ENCODE measurements at regions not wholly inside any gene's neighbourhood (a gene's known extent, or its start where the extent isn't known, plus 50 kb on each side); places are given as distances from the start of the nearest gene placed in this dataset.

DNA sequence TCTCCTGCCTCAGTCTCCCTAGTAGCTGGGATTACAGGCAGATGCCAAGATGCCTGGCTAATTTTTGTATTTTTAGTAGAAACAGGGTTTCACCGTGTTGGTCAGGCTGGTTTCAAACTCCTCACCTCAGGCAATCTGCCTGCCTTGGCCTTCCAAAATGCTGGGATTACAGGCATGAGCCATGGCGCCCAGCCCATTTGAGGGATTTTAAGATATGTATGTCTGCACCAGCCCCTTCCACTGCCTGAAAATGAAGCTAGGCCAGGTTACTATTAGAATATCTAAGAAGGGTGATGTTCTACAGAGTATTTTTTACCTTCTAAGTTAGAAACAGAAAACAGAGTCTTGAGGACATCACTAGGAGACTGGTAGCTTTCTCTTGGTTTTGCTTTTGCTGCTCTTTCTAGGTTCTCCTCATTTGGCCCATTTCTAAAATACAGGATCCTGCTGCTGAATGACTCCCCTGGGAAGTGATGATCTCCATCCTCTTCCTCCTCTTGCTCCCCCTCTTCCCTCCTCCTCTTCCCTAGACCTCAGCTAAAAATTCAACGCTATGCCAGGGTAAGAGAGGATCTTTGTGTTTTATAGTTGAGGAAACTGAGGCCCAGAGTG, 118.5 kb downstream of the MYCN start:
- TF ChIP-seq, protein P1, sequence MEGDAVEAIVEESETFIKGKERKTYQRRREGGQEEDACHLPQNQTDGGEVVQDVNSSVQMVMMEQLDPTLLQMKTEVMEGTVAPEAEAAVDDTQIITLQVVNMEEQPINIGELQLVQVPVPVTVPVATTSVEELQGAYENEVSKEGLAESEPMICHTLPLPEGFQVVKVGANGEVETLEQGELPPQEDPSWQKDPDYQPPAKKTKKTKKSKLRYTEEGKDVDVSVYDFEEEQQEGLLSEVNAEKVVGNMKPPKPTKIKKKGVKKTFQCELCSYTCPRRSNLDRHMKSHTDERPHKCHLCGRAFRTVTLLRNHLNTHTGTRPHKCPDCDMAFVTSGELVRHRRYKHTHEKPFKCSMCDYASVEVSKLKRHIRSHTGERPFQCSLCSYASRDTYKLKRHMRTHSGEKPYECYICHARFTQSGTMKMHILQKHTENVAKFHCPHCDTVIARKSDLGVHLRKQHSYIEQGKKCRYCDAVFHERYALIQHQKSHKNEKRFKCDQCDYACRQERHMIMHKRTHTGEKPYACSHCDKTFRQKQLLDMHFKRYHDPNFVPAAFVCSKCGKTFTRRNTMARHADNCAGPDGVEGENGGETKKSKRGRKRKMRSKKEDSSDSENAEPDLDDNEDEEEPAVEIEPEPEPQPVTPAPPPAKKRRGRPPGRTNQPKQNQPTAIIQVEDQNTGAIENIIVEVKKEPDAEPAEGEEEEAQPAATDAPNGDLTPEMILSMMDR (IDR thresholded peaks at IDR 0.05), result no peak
- TF ChIP-seq POLR2A (IDR thresholded peaks at IDR 0.05), result no peak
- no peak for TF ChIP-seq POLR2AphosphoS5 (IDR thresholded peaks at IDR 0.05)
- no peak for TF ChIP-seq EP300 (IDR thresholded peaks at IDR 0.05)
